Amygdala (tissue), 56 donors: ENCODE measurements at regions not wholly inside any gene's neighbourhood (a gene's known extent, or its start where the extent isn't known, plus 50 kb on each side); places are given as distances from the start of the nearest gene placed in this dataset.
"Not testable (repeated sequence)": the region's sequence is repeated elsewhere in the genome, so short reads cannot be mapped to it uniquely, and the experiment has no call there.

ENCODE experiments used
- DNase-seq, 56 donors: peaks; one replicate each; lab custom pipeline; 2025; lab: John Stamatoyannopoulos, UW

GRCh38 chr5:159800131-159800840 is 116.0 kb upstream of the ADRA1B start:
- no peak for DNase-seq

- DNase-seq: no peak
Observed at GRCh38 chr5:159801303-159801702, 115.0 kb upstream of the ADRA1B start.

GRCh38 chr5:159802661-159803060 is 113.6 kb upstream of the ADRA1B start:
- DNase-seq: no peak

DNA sequence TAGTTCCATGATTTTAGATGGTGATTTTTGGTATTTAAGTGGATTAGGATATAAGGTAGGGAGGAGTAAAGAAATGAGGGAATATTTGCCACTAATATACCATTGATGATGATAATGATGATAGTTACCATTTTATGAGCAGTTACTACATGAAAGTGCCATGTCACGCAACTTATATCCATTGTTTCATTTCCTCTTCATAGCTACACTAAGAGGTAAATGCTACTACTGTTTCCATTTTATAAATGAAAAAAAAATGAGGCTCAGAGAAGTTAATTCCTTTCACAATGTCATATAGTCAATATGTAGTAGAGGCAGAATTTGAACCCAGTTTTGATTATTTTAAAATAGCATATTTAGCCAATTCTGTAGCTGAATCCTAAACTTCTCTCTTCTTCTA is 112.2 kb upstream of the ADRA1B start:
- no peak for DNase-seq

DNA sequence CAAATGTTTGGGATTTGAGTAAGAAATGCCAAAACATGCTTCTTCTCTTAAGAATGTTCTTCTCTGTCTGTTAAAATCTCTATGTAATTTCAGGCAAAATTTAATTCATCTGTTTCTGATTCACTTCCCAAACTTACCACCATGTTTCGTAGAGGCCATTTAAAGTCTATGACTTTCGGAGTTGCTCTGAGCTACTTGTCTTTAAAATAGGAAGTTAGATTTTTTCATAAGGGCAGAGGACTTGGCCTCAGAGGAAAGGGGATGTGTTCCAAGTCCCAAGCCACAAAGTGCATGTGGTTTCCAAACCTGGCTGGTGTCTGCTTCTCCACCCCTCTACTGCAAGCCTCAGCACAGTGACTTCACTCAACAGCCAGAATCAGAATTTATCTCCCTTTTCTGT is 111.3 kb upstream of the ADRA1B start:
- DNase-seq: peak in 13 of 56 donors; percentile 2 to 56 (median 12)

- not testable (repeated sequence) for DNase-seq
Observed at GRCh38 chr5:159807135-159807534, 109.1 kb upstream of the ADRA1B start.

DNA sequence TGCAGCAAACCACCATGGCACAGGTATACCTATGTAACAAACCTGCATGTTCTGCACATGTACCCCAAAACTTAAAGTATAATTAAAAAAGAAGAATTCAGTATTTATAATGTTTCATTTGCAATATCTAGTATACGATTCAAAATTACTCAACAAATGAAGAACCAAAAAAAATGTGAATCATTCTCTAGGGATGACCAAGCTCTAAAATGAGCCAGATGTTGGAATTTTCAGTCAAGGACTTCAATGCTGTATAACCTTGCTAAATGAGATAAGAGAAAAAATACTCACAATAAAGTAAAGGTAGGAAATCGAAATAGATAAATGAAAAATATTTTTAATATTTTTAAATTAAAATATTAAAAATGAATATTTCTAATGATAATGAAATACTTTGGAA is 108.7 kb upstream of the ADRA1B start:
- no peak for DNase-seq

DNA sequence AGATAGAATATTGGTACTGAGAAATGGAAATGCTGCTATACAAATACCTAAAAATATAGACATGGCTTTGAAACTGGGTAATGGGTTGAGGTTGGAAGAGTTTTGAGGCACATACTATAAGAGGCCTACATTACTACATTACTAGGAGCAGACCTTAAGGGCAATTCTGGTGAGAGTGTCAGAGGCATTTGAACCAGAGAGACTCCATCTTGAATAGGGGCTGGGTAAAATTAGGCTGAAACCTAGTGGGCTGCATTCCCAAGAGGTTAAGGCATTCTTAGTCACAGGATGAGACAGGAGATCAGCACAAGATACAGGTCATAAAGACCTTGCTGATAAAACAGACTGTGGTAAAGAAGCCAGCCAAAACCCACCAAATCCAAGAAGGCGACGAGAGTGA is 104.6 kb upstream of the ADRA1B start:
- DNase-seq: no peak

GRCh38 chr5:159812759-159813158 is 103.5 kb upstream of the ADRA1B start:
- DNase-seq: not testable (repeated sequence)

DNA sequence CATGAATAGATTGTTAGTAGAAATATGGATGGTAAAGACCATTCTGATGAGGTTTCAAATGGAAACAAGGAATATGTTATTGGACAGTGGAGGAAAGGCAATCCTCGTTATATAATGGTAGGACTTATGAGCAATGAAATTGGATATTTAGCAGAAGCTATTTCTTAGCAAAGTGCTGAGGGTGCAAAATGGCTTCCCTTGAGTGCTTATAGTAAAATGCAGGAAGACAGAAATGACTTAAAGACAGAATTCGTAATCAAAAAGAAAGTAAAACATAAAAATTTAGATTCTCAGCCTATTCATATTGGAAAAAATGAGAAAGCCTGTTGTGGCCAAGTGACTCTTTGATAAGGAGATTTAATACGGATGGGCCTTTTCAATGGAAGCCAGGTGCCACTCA is 102.1 kb upstream of the ADRA1B start:
- no peak for DNase-seq

DNA sequence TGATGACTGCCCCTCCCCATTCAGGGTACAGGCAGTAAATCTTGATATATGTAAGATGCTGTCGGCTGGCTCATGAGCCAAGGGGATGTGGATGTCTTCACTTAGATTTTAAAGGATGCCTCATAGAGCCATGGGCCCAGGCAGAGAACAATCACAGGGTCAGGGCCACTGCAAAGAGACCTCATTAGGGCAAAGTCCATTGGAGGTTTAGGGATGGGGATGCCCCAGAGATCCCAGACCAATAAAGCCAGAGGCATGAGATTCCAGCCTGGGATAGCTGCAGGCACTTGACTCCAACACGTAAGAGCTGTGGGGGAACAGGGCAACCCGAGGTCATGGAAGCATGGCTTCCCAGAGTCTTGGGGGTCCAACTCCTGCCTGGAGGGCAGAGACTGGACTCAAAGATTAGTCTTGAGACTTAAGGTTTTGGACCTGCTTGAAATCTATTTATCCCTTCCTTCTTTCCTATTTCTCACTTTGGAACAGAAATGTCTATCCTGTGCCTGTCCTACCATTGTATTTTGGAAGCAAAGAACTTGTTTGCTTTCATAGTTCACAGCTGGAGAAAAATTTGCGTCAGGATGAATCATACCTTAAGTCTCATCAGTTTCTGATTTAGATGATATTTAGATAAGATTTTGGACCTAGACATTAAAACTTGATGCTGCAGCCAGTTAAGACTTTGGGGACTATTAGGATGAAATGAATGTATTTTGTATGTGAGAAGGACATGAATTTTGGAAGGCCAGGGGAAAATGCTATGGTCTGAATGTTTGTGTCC is 101.3 kb upstream of the ADRA1B start:
- no peak for DNase-seq

DNA sequence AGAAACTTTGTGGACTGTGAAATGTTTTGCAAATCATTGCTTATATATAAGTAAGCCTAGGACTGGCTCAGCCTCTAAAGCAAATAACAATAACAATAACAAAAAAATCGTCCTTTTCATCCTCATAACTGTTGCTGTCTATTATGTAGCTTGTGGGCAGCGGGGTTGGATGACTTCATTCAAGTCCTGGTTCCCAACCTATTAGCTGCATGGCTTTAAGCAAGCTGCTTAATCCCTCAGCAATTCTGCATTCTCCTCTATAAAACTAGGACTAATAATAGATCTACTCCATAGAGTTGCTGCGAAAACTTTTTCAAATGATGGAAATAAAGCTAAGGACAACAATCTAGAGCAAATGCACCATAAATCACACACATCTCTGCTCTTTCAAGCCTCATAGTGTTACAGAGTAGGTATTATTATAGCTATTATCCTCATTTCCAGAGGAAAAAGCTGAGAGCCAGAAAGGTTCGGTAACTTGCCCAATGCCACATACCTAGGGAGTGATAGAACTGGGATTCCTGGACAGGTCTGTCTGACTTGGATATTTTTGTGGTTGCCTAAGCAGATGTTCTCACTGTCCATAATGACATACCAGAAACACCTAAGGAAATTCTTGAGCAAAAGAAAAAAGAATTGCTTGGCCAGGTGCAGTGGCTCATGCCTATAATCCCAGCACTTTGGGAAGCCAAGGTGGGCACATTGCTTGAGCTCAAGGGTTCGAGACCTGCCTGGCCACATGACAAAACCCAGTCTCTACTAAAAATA is 98.8 kb upstream of the ADRA1B start:
- DNase-seq: no peak

- no peak for DNase-seq
Observed at GRCh38 chr5:159819591-159820411, 96.5 kb upstream of the ADRA1B start.

GRCh38 chr5:159820692-159821091 is 95.6 kb upstream of the ADRA1B start:
- DNase-seq: no peak

- DNase-seq: no peak
Observed at GRCh38 chr5:159821461-159821940, 94.8 kb upstream of the ADRA1B start.

GRCh38 chr5:159824188-159825161 is 91.8 kb upstream of the ADRA1B start:
- no peak for DNase-seq

- no peak for DNase-seq
Observed at GRCh38 chr5:159825551-159826051, 90.7 kb upstream of the ADRA1B start.

- DNase-seq: no peak
Observed at GRCh38 chr5:159826351-159827214, 89.7 kb upstream of the ADRA1B start.
